ENCODE measurements at regions not wholly inside any gene's neighbourhood (a gene's known extent, or its start where the extent isn't known, plus 50 kb on each side); places are given as distances from the start of the nearest gene placed in this dataset.

GRCh38 chr4:89357787-89358186 lies 50.2 kb upstream of the GPRIN3 start:
- DNase-seq (no peak), ATAC-seq (no peak)
- intact Hi-C loops (cut with DNase I, micrococcal nuclease), result no loop called here
